BLaER1 treated with 17β-estradiol and CSF1 and Interleukin-3, amounts not matched to agents 10 nM and 100 nM (cell line): ENCODE measurements at regions not wholly inside any gene's neighbourhood (a gene's known extent, or its start where the extent isn't known, plus 50 kb on each side); places are given as distances from the start of the nearest gene placed in this dataset.

Source experiments
- H3K27ac ChIP-seq, 11 experiments: shearing (Covaris generic); formaldehyde crosslinking; 2 replicates each; pipeline ENCODE4 v1.8.1; 2022
- H3K27me3 ChIP-seq, 11 experiments: shearing (Covaris generic); formaldehyde crosslinking; 2 replicates each; pipeline ENCODE4 v1.8.1; 2022
- H3K36me3 ChIP-seq, 11 experiments: shearing (Covaris generic); formaldehyde crosslinking; 2 replicates each; pipeline ENCODE4 v1.8.1; 2022
- H3K4me1 ChIP-seq, 10 experiments: shearing (Covaris generic); formaldehyde crosslinking; 2 replicates each; pipeline ENCODE4 v1.8.1; 2022
- H3K4me2 ChIP-seq, 11 experiments: shearing (Covaris generic); formaldehyde crosslinking; 2 replicates each; pipeline ENCODE4 v1.8.1; 2022
- H3K4me3 ChIP-seq, 10 experiments: shearing (Covaris generic); formaldehyde crosslinking; 2 replicates each; pipeline ENCODE4 v1.8.1; 2022
- H3K9ac ChIP-seq, 11 experiments: shearing (Covaris generic); formaldehyde crosslinking; 2 replicates each; pipeline ENCODE4 v1.8.1; 2022
- H3K9me3 ChIP-seq, 11 experiments: shearing (Covaris generic); formaldehyde crosslinking; replicated peaks in 1 of 11; 2 replicates each; pipeline ENCODE4 v1.8.1; 2022
- H4K20me1 ChIP-seq, 11 experiments: shearing (Covaris generic); formaldehyde crosslinking; 2 replicates each; pipeline ENCODE4 v1.8.1; 2022
- Cebpa-rat ChIP-seq, 11 experiments: shearing (Covaris generic); IDR thresholded peaks; 2 replicates each; pipeline ENCODE4 v1.8.1; 2022

DNA sequence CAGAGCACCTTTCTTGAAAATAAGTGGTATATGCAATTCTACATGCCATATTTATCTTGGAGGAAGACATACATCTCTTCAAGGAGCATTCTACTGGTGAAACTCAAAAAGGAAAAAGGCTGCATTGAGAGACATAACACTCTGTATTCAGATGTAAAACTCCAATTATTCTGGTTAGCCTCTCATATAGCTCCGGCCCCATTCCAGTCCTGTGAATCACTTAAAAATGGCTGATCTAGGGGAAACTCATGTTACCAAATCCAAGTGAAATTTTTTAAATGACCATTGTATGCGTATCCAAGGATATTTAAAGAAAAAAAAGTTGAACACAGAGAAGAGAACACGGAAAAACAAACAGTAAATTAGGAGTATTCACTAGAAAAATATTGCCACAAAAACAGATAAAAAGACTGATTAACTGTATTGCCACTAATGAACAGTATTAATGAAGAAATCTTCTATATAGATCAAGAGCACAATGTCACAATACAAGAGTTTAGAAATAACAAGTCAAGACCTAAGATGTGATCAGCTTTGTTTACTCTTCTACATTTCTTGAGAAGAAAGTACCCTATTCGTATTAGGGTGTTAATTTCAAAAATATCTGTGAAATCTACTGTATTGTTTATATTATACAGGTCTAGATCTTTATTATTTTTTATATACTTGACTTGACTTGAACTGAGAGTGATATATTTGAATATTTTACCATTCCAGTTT lies 124.5 kb upstream of the GJE1 start:
- Histone ChIP-seq H3K27ac (no peak overlapping the region), H3K4me1 (no peaks in the 10 kb centered on the region), H3K4me2 (no peak overlapping the region), H3K27me3 (no peaks in the 10 kb centered on the region), H3K4me3 (no peak overlapping the region), H3K36me3 (no peaks in the 10 kb centered on the region), H3K9ac (no peak overlapping the region), H4K20me1 (no peaks in the 10 kb centered on the region), H3K9me3 (no peaks in the 10 kb centered on the region)
- TF ChIP-seq Cebpa-rat (IDR thresholded peaks at IDR 0.05), result no peak

DNA sequence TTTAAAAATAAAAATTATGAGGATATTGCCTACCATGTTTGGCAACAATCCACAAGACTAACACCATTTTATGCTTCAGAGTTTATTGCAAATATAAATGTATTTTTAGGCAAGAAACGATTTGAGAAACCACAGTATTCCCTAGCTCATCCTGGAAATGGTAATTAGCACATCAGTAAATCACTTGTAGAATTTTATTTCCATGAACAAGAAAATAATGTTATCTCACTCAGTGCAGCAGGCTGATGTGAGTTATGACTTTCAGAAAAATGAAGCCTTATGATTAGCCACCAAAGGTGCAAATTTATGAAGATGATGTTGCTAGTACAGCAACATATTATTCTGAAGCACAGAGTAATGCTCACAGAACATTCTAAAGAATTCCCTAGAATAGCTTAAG lies 127.7 kb upstream of the GJE1 start:
- no peak overlapping the region for H3K9ac ChIP-seq
- no peak overlapping the region for H3K4me3 ChIP-seq
- no peak for TF ChIP-seq Cebpa-rat (IDR thresholded peaks at IDR 0.05)
- H3K27me3 ChIP-seq, result no peaks in the 10 kb centered on the region
- H3K4me1 ChIP-seq, result no peaks in the 10 kb centered on the region
- H3K4me2 ChIP-seq, result no peak overlapping the region
- H4K20me1 ChIP-seq, result no peaks in the 10 kb centered on the region
- H3K27ac ChIP-seq, result no peak overlapping the region
- H3K9me3 ChIP-seq, result no peaks in the 10 kb centered on the region
- H3K36me3 ChIP-seq, result no peaks in the 10 kb centered on the region

DNA sequence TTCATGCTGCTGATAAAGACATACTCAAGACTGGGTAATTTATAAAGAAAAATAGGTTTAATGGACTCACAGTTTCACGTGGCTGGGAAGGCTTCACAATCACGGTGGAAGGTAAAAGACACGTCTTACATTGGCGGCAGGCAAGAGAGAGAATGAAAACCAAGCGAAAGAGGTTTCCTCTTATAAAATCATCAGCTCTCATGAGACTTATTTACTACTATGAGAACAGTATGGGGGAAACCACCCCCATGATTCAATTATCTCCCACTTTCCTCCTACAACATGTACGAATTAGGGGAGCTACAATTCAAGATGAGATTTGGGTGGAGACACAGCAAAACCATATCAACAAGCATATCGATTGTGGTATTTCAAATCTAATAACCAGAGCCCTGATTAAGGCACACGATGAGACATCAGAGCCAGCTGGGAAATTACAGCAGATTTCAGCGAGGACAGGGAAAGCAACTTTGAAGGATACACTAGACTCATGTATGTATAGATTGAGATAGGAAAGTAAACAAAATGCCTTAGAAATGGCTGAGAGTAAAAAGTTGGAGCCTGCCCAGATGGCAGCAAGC lies 129.8 kb upstream of the GJE1 start:
- H3K4me3 ChIP-seq, result no peak overlapping the region
- no peaks in the 10 kb centered on the region for H3K36me3 ChIP-seq
- no peaks in the 10 kb centered on the region for H4K20me1 ChIP-seq
- no peak for TF ChIP-seq Cebpa-rat (IDR thresholded peaks at IDR 0.05)
- H3K9me3 ChIP-seq, result peaks cover 0 to 9% (median 0%) of the 10 kb centered on the region in 11 experiments; a peak in 1 of 22 replicates
- H3K9ac ChIP-seq, result no peak overlapping the region
- H3K4me1 ChIP-seq, result no peaks in the 10 kb centered on the region
- no peak overlapping the region for H3K4me2 ChIP-seq
- H3K27me3 ChIP-seq, result no peaks in the 10 kb centered on the region
- H3K27ac ChIP-seq, result no peak overlapping the region

DNA sequence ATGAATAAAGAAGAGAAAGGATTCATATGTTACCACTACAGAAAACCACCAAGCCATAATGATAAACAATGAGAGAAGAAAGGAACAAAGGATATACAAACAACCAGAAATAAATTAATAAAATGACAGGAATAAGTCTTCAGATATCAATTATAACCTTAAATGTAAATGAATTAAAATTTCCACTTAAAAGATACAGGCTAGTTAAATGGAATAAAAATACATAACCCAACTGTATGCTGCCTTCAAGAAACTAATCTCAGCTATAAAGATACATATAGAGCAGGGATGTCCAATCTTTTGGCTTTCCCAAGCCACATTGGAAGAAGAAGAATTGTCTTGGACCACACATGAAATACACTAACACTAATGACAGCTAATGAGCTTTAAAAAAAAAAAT lies 135.9 kb upstream of the GJE1 start:
- Histone ChIP-seq H3K4me1 (no peaks in the 10 kb centered on the region), H3K4me3 (no peak overlapping the region), H3K9me3 (peaks cover 0 to 27% (median 8%) of the 10 kb centered on the region in 11 experiments; a peak in 12 of 22 replicates), H3K4me2 (no peak overlapping the region), H4K20me1 (no peaks in the 10 kb centered on the region), H3K27ac (no peak overlapping the region), H3K36me3 (no peaks in the 10 kb centered on the region), H3K9ac (no peak overlapping the region), H3K27me3 (no peaks in the 10 kb centered on the region)
- TF ChIP-seq Cebpa-rat (IDR thresholded peaks at IDR 0.05), result no peak

DNA sequence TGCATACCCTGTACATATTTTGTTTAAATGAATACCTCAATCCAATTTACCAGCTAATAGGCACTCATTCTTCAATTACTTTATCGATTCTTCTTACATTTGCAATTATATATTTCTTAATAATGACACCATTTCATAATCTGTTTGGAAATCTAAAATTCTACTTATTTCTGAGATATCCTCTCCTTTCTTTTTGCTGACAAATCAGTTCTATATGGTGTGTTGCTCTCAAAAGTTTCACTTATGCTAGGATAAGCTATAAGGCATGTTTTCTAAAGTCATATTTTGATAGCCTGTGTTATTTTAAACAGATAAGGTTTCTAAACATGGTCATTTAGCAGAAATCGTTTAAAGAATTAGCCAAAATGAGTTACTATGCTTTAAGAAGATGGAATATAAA lies 140.6 kb upstream of the GJE1 start:
- no peaks in the 10 kb centered on the region for H3K36me3 ChIP-seq
- no peak overlapping the region for H3K9ac ChIP-seq
- no peaks in the 10 kb centered on the region for H4K20me1 ChIP-seq
- H3K9me3 ChIP-seq, result peaks cover 0 to 17% (median 7%) of the 10 kb centered on the region in 11 experiments; a peak in 10 of 22 replicates
- no peaks in the 10 kb centered on the region for H3K27me3 ChIP-seq
- no peaks in the 10 kb centered on the region for H3K4me1 ChIP-seq
- no peak for TF ChIP-seq Cebpa-rat (IDR thresholded peaks at IDR 0.05)
- H3K4me3 ChIP-seq, result no peak overlapping the region
- H3K4me2 ChIP-seq, result no peak overlapping the region
- no peak overlapping the region for H3K27ac ChIP-seq

DNA sequence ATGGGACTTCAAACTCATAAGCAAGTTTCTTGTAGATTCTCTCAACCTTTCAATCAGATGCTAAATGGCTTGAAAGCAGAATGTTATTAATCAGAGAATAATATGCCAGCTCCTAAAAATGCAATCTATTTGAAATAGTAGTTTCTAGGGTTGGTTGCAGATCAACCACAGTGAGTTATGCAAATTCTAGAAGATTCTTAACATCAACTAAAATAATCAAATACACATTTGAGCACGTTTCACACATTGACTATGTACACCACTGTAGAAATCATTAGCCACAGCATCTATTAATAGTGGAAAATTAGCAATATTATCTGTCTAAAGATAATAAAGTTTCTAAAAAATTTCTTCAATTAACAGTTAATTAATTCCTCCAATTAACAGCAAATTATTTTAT lies 141.9 kb upstream of the GJE1 start:
- Histone ChIP-seq H3K4me3 (no peak overlapping the region), H3K36me3 (no peaks in the 10 kb centered on the region), H3K27me3 (no peaks in the 10 kb centered on the region), H3K4me2 (no peak overlapping the region), H4K20me1 (no peaks in the 10 kb centered on the region), H3K27ac (no peak overlapping the region), H3K4me1 (no peaks in the 10 kb centered on the region), H3K9ac (no peak overlapping the region), H3K9me3 (peaks cover 0 to 12% (median 4%) of the 10 kb centered on the region in 11 experiments; a peak in 5 of 22 replicates)
- TF ChIP-seq Cebpa-rat (IDR thresholded peaks at IDR 0.05), result no peak

DNA sequence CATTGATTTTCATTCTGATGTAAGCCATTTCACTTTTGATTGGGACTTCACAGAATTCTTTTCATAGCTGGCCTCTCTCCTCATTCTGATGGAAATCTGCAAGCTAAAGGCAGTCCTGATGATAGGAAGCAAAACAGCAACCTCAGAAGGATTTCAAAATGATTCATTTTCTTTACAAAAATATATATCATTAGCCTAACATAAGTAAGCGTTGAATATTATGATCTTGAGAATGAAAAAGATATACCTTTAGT lies 143.1 kb upstream of the GJE1 start:
- TF ChIP-seq Cebpa-rat (IDR thresholded peaks at IDR 0.05), result no peak
- Histone ChIP-seq H3K9ac (no peak overlapping the region), H4K20me1 (no peaks in the 10 kb centered on the region), H3K4me2 (no peak overlapping the region), H3K27ac (no peak overlapping the region), H3K27me3 (no peaks in the 10 kb centered on the region), H3K4me1 (no peaks in the 10 kb centered on the region), H3K9me3 (peaks cover 0 to 3% (median 0%) of the 10 kb centered on the region in 11 experiments; a peak in 2 of 22 replicates), H3K36me3 (no peaks in the 10 kb centered on the region), H3K4me3 (no peak overlapping the region)

DNA sequence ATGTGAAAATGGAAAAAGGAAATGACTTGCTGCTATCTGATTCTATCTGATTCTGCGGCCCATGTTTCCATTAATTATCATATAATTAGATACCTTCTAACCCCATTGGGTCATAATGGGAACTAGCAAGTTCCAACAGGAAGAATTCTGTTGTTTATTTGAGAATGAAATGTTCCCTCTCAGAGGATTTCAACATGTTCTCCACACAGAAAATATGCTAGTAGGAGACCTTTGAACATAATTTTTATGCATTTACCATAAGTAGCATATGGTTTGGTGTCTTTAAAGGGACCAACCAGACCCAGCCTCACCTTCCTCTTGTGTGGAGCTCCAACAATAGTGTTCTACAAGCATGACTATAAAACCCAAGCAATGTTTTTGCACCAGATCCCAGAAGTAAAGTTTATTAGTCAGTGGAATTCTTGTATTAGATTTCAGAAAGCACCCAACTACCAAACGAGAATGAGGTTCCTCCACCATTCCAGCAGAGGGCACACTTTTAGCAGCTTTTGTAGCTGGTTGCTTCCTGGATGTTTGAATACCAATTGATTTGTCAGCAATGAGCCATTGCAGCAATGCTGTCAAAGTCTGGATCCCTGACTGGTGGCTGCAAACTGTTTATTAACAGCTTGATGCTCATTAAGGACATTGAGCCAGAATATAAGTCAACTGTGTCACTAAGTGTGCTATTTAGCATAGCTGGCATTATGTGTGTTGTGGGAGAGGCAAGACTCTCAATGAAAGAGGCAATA lies 143.6 kb upstream of the GJE1 start:
- Histone ChIP-seq H3K27ac (no peak overlapping the region), H4K20me1 (no peaks in the 10 kb centered on the region), H3K4me1 (no peaks in the 10 kb centered on the region), H3K9me3 (no peaks in the 10 kb centered on the region), H3K9ac (no peak overlapping the region), H3K36me3 (no peaks in the 10 kb centered on the region), H3K4me3 (no peak overlapping the region), H3K27me3 (no peaks in the 10 kb centered on the region), H3K4me2 (no peak overlapping the region)
- no peak for TF ChIP-seq Cebpa-rat (IDR thresholded peaks at IDR 0.05)

DNA sequence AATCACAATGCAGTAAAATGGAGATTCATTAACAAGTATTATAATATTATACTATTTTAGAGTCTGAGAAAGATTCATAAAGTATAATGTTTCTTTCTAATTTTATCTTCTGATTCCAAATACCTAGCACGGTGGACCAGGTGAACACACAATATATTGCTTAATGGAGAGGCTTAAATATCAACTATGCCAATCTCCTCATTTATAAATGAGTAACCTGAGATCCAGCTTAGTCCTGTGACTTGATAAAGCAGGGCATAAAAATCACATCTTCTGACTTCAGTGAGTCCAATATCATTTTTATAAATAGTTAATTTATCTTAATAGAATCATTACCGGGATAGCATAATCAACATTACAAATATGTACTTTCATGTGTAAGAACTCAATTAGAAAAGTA lies 144.4 kb upstream of the GJE1 start:
- no peak overlapping the region for H3K27ac ChIP-seq
- H3K4me3 ChIP-seq, result no peak overlapping the region
- no peak for TF ChIP-seq Cebpa-rat (IDR thresholded peaks at IDR 0.05)
- peaks cover 0 to 5% (median 0%) of the 10 kb centered on the region in 10 experiments; a peak in 4 of 20 replicates for H3K4me1 ChIP-seq
- H3K9me3 ChIP-seq, result no peaks in the 10 kb centered on the region
- no peak overlapping the region for H3K4me2 ChIP-seq
- H3K36me3 ChIP-seq, result no peaks in the 10 kb centered on the region
- no peak overlapping the region for H3K9ac ChIP-seq
- H3K27me3 ChIP-seq, result no peaks in the 10 kb centered on the region
- H4K20me1 ChIP-seq, result no peaks in the 10 kb centered on the region

DNA sequence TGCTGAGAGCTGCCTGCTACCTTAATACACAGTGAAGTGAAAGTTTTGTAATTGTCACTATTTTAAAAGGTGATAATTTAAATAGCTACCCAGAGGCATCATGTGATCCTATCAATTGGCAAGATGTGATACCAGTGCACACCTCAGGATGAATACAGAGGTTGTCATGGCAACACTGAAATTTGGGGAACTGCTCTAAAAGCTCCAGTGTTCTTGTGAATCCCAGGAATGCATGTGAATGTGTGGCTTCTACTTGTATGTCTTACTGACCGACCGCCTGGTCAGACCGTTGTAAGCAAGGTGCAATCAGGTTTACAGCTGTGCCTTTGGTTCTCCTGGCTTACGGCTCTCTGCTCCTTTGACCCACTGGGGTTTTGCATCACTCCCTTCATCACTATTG lies 146.3 kb upstream of the GJE1 start:
- no peaks in the 10 kb centered on the region for H3K27me3 ChIP-seq
- H3K9ac ChIP-seq, result no peak overlapping the region
- no peak for TF ChIP-seq Cebpa-rat (IDR thresholded peaks at IDR 0.05)
- H3K9me3 ChIP-seq, result no peaks in the 10 kb centered on the region
- peaks cover 0 to 7% (median 0%) of the 10 kb centered on the region in 10 experiments; a peak in 4 of 20 replicates for H3K4me1 ChIP-seq
- no peak overlapping the region for H3K4me2 ChIP-seq
- H3K36me3 ChIP-seq, result no peaks in the 10 kb centered on the region
- no peaks in the 10 kb centered on the region for H4K20me1 ChIP-seq
- H3K4me3 ChIP-seq, result no peak overlapping the region
- H3K27ac ChIP-seq, result no peak overlapping the region
